HG02870 (cell line): ENCODE measurements at regions not wholly inside any gene's neighbourhood (a gene's known extent, or its start where the extent isn't known, plus 50 kb on each side); places are given as distances from the start of the nearest gene placed in this dataset.

Experiments
- ATAC-seq: cut with Tn5 transposase; IDR thresholded peaks from one replicate; pipeline ENCODE4 v1.9.1; 2021; ENCODE audit warnings: mild to moderate bottlenecking, moderate library complexity; ENCODE audit not compliant: unreplicated experiment

GRCh38 chr20:48212806-48213509 lies 427.7 kb upstream of the SULF2 start:
- no peak for ATAC-seq

GRCh38 chr20:48211847-48212246 lies 426.6 kb upstream of the SULF2 start:
- no peak for ATAC-seq

GRCh38 chr20:48211238-48211637 lies 426.0 kb upstream of the SULF2 start:
- no peak for ATAC-seq

- ATAC-seq = no peak
Observed at GRCh38 chr20:48210111-48211027, 425.1 kb upstream of the SULF2 start.

GRCh38 chr20:48209102-48209501 lies 423.8 kb upstream of the SULF2 start:
- no peak for ATAC-seq

- no peak for ATAC-seq
Observed at GRCh38 chr20:48208176-48208575, 422.9 kb upstream of the SULF2 start.

- no peak for ATAC-seq
Observed at GRCh38 chr20:48207505-48207904, 422.2 kb upstream of the SULF2 start.

- no peak for ATAC-seq
Observed at GRCh38 chr20:48205786-48206185, 420.5 kb upstream of the SULF2 start.

GRCh38 chr20:48205281-48205782 lies 420.1 kb upstream of the SULF2 start:
- no peak for ATAC-seq

GRCh38 chr20:48204499-48204898 lies 419.2 kb upstream of the SULF2 start:
- no peak for ATAC-seq

- ATAC-seq = no peak
Observed at GRCh38 chr20:48203252-48203651, 418.0 kb upstream of the SULF2 start.

- no peak for ATAC-seq
Observed at GRCh38 chr20:48202334-48203113, 417.2 kb upstream of the SULF2 start.

- ATAC-seq = no peak
Observed at GRCh38 chr20:48201885-48202284, 416.6 kb upstream of the SULF2 start.

GRCh38 chr20:48201188-48201587 lies 415.9 kb upstream of the SULF2 start:
- no peak for ATAC-seq

GRCh38 chr20:48198929-48199451 lies 413.7 kb upstream of the SULF2 start:
- ATAC-seq = no peak

- no peak for ATAC-seq
Observed at GRCh38 chr20:48197066-48197465, 411.8 kb upstream of the SULF2 start.

- ATAC-seq = no peak
Observed at GRCh38 chr20:48196486-48196885, 411.2 kb upstream of the SULF2 start.

- ATAC-seq = no peak
Observed at GRCh38 chr20:48196001-48196400, 410.7 kb upstream of the SULF2 start.

GRCh38 chr20:48195121-48195870 lies 410.0 kb upstream of the SULF2 start:
- no peak for ATAC-seq

- ATAC-seq = no peak
Observed at GRCh38 chr20:48194583-48194982, 409.3 kb upstream of the SULF2 start.
